ENCODE measurements at regions not wholly inside any gene's neighbourhood (a gene's known extent, or its start where the extent isn't known, plus 50 kb on each side); places are given as distances from the start of the nearest gene placed in this dataset.
A peak's percentile ranks its signal among the peaks of the same experiment; 100 is the strongest.
"Not testable (repeated sequence)": the region's sequence is repeated elsewhere in the genome, so short reads cannot be mapped to it uniquely, and the experiment has no call there.

DNA sequence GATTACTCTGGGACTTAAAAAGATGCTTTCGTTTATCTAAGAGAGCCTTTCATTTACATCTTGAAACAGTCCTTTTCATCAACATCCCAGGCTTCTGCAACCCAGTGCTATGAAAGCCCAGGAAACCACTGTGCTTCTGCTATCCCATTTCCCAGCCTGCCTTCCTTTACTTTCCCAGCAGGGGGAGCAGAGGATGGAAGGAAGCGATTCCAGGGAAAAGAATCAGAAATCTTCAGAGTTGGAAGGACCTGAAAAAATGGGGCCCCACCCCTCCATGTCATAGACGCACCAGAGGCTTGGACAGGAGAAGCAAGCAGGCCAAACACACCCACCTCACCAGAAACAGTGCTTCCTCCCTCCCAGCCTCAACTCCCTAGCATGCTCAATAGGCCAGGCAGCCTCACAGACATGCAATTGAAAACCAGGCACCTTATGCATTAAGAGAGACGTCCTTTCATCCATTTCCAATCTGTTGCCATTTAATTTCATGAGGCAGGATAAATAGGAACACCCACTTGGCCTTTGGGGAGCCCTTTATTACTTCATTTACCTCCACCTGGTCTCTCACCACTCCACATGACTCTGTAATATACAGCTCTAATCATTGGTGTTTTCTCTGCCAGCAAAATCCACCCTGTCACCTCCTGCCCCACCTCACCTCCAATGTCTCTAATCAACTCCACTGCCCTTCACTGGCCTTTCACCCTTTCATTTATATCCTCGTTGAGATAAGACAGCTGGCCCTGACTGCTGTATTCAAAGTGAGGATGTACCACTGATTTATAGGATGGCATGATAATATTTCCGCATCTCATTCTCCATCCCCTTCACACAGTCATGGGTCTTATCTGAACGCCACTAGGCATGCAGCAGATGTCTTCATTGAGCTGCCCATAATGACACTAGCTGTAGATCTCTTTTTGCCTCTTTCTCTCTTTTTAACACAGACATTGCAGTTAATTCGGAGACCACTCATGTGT, 583.9 kb downstream of the NTRK3 start:
- DNase-seq, result peak; percentile 55

DNA sequence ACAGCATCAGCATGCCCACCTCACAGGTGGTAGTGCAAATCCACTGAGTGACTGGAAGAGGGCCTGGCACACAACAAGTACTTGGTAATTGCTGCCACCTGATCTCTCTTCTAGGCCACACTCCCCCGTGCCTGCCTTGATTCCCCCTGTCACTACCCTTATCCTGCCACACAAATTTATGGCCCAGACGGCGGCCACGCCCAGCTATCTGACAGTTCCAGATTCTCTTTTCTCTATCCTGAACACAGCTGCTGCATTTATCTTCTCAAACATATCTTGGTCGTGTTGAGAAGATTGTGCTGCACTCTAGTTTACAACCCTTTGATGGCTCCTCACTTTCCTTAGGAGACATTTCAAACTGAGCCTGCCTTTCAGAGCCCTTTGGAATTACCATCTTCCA, 585.2 kb downstream of the NTRK3 start:
- no peak for DNase-seq

DNA sequence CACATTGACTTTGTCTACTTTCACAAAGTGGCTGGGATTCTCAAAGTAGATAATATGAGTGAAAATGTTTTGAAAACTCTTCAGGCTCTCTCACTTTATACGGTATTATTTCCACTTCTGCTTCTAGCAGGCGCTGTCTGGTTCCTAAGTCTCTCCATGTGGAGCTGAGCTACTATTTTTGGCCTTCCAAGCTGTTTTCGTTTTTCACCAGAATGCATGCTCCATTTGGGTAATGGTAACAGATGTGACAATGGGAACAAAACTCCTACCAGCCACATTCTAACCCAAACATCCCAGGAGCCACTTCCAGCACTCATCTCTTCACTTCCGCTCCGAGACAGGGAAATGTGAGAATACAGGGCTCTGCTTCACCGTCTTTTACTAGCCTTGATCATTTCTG, 586.7 kb downstream of the NTRK3 start:
- no peak for DNase-seq

DNA sequence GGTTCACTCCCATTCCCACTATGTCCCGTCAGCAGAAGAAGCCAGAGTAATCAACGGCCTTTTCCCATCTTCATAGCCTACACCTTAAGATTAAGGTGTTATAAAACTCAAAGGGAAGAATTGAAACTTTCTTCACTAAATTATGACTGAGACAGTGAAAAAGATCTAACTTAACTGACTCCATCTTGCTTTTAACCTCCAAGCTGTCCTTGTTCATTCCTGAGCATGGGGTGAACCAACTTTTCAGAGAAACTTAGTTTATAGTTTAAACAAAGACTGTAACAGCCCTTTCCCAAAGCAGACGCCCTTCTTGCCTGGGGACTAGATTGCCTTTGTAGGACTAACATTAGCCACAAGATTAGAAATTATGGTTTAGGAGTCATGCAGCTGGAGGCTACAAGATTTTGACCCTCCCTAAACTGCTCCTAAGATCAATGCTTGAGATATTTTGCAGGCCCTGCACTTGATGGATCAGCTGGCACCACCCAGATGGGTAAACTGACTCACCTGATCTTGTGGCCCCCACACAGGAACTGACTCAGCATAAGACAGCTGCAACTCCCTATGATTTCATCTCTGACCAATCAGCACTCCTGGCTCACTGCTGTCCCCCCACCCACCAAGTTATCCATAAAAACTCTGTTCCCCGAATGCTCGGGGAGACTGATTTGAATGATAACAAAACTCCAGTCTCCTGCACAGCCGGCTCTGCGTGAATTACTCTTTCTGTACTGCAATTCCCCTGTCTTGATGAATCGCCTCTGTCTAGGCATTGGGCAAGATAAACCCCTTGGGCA, 587.6 kb downstream of the NTRK3 start:
- DNase-seq, result peak; percentile 18

DNA sequence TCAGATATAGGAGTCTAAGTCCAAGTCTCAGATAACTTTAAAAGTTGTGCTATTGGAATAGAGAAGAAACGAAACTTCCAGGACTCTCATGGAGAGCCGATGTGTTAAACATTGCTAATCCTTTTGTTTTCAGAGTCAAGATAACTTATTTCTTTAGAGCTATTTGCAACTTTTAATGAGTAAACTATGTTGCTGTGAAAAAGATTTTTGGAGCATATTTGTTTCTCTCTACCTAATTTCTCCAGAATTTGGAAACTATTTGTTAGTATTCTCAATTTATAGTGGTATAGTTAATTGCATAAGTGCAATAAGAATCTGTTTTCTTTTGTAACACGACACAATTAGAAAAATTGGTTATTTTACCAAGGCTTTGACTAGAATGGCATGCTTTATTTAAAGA, 588.9 kb downstream of the NTRK3 start:
- DNase-seq, result no peak

DNA sequence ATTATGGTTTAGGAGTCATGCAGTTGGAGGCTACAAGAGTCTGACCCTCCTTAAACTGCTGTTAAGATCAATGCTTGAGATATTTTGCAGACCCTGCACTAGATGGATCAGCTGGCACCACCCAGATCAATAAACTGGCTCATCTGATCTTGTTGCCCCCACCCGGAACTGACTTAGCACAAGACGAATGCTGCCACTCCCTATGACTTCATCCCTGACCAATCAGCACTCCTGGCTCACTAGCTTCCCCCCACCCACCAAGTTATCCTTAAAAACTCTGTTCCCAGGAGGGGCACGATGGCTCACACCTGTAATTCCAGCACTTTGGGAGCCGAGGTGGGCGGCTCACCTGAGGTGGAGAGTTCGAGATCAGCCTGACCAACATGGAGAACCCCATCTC, 594.0 kb downstream of the NTRK3 start:
- DNase-seq, result no peak

DNA sequence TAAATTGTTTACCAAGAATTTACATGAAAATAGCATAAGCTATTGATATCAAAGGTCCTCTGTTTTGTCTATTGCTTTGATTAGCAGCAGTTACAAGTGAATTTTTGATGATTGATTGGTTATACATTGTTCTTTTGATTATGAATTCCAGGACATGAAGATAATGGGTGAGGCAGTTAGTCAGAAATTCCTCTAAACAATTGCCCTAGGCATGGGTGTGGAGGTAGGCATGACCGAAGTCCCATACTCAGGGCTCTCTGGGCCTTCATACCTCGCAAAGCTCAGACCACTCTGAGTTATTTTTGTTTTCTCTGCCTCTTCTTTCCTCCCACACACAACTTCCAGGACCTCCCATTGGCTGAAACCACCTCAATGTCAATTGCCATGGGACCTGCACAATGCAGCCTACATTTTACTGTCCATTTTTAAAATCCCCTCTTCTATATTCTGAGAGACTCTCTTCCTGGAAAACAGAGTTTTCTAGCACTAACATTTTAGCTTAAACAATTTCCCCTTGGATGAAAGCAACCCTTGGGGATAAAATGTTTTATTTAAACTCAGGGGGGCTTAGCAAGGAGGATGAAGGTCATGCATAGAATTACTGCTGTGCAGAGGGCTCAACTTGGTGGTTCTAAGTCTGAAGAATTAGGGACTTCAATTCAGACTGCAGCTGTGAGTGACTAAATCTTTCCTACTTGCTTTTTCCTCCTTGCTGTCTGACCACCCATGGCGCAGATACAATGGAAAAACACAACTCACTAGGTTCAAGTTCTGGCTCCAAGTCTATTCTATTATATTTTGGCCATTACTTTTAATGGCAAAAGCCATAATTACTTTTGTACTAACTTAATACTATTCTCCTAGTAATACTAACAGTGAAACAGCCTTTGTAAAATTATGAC, 594.8 kb downstream of the NTRK3 start:
- no peak for DNase-seq

DNA sequence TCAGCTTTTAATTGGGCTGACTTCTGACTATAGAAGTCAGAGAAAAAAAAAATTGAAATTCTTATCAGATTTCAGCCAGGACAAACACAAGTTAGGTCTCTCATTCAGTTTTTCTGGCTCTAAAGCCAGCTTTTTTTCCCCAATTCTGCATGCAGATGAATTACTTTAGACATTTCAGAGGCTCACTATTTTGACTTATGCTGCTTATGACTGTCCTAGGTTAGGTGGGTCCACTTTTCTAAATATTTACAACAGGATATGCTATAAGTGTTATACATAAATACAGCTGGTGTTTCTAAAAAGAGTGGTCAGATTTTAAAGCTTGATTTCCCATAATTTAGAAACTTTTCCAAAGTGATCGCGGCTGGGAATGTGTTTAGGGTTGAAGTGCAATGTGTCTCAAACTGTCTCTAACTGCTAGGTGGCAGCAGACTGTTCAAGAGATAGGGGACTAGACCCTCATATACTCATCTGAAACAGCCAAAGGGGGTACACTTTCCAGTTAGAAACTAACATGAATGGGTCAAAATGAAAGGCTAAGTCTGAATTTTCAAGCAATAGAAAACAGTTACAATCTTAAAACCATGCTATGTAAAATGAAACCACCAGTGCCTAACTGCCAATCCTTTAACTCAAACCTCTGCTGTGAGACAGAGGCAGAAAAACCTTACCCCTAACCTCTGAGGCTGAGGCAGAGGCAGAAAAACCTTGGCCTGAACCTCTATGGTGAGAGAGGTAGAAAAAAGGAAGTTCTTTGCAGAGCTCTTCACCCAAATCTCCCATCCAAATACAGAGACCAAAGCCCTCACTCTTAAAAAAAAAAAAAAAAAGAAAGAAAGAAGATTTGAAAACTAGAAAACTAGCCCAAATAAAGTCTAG, 596.0 kb downstream of the NTRK3 start:
- no peak for DNase-seq

DNA sequence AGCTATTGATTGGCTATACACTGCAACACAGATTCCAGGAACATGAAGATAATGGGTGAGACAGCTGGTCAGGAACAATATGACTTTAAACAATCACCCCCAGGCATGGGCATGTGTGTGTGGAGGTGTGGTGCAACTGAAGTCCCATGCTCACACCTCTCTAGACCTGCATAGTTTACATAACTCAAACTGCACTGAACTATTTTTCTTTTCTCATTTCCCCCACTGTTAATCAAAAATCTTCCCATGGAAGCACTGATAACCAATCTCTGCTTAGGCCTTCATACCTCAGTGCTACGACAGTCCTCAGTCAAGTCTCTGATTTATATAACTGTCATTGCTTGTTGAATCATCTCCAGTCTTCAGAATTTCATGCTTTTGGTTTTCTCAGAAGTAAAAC, 600.2 kb downstream of the NTRK3 start:
- no peak for DNase-seq

DNA sequence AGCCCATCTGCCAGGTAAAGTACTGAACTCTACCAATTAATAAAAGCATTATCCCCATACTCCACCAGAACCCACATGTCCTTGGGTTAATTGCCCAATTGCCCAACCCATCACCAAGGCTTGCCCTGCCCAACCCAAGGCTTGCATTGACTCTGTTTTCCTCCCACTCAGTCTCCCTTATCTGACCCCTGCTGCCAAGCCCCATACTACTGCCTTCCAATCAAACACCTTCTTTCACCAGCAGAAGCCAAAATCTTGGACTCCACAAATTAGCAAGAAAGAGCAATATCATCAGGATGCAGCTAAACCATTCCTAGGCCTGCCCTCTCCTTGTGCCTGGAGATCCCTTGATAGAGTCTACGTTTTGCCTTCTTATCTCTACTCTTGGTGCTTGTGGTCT, 602.9 kb downstream of the NTRK3 start:
- DNase-seq, result no peak

DNA sequence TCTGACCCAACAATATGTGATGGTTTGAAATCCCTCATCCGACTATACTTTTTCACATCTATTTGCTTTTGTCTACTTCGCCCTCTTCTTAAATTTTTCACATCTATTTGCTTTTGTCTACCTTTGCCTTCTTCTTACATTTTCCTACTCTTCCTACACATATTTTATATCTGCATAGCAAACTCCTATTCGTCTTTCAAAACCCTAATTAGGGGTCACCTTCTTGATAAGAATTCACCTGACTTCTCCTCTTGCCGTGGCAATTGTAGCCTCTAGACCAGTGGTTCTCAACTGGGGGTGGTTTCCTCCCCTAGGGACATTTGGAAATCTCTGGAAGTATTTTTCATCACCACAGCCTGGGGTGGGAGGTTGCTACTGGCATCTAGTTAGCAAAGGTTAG, 607.4 kb downstream of the NTRK3 start:
- DNase-seq, result no peak

DNA sequence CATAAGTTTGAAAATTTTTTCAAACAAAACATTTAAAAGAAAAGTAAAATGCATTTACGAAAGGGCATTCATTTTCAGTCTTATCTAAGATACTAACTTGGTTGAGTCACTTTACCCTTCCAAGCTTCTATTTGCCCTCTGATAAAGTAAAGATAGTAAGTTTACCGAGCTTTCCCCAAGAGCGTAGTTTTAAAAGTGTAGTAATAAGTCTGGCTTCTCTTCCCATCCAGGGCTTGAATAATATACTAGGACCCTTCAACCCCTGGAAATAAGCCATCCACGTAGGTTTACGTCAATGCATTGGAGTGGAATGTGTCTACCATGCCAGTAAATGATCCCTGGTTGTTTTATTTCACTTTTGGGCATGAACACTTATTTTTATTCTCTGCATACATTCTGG, 608.3 kb downstream of the NTRK3 start:
- peak; percentile 55 for DNase-seq

DNA sequence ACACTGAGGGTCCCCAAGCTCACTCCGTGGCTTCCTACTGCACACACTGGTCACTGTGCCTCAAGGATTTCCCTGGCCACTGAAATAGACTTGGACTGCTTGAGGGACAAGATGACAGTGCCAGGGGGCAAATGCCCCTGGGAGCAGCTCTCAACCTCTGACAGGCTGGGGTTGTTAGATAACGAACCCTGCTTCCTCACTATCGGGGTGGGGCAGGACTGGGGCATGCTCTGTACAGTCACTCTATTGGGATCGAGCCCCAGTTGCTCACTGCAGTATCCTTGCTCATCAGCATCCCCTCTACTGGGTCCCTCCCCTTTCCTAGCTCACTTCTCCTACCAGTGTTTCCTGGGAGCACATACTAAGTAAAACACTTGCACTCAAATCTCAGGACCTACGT, 610.8 kb downstream of the NTRK3 start:
- DNase-seq, result no peak

DNA sequence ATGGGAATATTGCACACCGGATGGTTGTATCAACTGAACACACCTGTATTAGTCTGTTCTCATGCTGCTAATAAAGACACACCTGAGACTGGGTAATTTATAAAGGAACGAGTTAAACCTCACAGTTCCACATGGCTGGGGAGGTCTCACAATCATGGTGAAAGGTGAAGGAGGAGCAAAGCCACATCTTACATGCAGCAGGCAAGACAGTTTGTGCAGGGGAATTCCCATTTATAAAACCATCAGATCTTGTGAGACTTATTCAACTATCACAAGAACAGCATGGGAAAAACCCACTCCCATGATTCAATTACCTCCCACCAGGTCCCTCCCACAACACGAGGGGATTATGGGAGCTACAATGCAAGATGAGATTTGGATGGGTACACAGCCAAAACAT, 613.5 kb downstream of the NTRK3 start:
- not testable (repeated sequence) for DNase-seq

DNA sequence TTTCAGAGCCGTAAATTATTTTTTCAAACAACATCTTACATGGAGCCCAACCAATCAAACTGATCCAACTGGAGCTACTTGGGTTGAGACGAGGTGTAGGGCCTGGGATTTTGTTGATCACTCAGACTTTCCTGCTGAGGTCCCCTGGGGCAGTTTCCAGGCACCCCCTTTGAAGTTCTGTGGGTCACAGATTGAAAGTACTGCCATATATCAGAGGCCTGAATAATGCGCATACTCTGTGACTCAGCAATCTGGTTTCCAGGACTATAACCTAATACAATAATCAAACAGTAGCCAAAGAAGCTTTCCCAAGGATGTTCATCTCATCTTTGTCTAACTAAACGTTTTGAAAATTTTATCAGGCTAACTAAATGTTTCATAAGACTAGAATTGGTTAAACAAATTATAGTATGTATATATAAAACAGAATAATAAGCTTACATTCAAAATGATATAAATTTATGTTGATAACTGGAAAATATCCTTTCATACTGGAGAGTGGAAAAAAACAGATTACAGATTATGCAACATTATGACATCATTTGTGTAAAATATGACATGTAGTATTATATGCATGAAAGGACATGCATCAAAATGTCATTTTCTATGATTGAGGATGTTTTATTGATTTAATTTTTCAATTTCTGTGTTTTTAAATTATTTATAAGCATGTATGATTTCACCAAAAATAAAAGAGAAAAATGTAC, 617.1 kb downstream of the NTRK3 start:
- peak; percentile 25 for DNase-seq

DNA sequence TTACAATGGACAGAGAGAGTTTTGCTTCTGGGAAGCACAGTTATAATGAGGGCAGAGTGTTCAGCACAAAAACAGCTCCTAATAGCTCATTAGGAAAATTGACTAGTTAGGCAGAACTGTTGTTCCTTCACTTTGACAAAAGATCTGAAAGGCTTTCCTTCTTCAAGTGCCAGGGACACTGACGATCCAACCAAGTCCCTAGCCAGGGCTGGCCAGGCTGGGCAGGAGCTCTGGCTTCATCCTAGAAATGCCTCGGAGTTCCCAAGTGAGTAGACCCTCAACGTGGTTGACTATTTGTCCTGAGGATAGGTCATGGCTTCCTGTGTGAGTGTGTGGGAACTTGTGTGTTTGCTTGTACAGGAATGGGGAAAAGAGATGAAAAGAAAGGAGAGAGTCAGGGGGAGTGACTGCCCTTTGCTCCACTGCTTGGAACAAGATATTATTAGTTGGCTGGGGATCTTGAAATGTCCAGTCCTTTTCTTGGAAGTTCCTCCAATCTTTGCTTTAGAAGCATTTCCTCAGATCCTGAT, 617.9 kb downstream of the NTRK3 start:
- DNase-seq, result no peak

DNA sequence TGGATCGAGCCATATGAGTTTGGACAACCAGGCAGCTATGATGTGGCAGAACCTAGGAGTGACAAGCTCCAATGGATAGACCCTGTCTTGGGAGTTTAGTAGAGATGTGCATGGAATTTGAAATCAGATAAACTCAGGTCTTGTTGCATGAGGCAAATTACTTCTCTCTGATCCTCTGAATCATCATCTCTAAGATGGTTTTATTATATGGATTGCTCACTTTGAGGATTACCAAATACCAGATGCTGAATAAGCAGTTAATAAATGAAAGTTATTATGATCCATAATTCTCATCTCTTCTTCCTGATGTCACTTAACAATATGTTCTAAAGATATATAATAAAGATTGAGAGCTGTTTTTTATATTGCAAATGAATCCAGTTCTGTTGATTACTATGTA, 622.2 kb downstream of the NTRK3 start:
- peak; percentile 8 for DNase-seq

DNA sequence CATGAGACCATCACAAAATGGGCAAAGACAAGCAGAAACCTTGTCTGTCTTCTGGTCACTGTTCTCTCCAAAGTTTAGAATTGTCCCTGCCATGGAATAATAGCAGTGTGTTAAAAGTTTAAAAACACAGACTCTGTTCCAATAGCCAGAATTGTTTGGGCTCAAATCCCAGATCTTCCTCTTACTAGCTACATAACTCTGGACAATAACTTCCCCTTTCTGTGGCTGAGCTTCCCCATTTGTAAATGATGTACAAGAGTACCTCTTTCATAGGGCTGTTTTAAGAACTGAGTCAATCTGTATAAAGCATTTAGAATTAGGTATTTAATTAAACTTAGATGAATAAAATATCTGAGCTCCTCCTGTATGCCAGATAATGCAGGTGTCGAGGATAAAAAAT, 623.0 kb downstream of the NTRK3 start:
- no peak for DNase-seq

DNA sequence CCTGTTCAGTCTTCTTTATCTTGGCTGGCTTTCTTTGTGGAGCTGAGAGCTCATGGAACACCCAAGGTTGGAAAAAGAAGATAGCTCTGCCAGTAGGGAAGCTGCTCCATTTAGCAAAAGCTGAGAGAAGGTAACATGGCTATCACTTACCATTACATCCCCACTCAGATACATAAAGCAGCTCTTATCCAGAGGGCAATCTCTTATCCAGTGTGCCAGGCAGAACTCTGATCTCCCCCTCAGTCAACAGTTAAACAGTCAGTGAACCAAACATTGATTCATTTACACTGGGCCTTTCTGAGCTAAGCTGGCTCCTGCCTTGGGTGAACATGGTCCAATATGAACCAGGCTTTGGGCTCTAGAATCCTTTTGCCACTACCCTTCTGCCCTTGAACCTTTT, 624.2 kb downstream of the NTRK3 start:
- no peak for DNase-seq

DNA sequence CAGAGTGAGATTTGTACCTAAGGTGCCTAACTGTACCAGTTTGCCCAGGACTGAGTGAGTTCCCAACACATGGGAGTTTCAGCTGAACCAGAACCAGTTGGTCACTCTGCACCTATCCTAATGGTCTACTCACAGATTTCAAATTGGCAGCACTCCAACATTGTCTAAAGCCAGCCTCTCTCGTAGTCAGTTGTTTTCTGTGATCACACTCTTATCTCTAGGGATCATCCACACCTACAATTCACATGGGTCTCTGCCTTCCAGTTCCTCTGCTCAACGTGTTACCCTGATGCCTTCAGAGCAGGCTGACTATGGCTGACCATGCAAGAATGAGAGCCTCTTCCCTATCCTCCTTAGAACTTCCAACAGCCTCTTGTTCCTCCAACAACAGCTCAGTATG, 624.8 kb downstream of the NTRK3 start:
- no peak for DNase-seq

DNA sequence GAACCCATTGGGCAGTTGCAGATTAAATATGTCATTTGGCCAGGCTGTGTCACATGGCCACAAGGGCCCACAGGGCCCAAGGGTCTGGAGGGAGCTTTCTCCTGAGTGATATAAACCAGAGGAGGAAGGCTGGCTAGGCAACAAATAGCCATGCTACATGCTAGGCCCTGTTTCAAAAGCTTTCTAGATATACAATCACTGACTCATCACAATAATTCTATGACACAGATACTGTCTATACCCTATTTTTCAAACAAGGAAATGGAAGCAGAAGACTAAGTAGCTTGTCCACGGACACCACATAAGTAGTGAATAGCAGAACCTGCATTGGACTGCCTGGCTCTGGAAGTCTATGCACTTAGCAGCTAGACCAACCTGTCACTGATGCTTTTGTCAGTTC, 625.4 kb downstream of the NTRK3 start:
- no peak for DNase-seq
